ENCODE measurements at regions not wholly inside any gene's neighbourhood (a gene's known extent, or its start where the extent isn't known, plus 50 kb on each side); places are given as distances from the start of the nearest gene placed in this dataset.

DNA sequence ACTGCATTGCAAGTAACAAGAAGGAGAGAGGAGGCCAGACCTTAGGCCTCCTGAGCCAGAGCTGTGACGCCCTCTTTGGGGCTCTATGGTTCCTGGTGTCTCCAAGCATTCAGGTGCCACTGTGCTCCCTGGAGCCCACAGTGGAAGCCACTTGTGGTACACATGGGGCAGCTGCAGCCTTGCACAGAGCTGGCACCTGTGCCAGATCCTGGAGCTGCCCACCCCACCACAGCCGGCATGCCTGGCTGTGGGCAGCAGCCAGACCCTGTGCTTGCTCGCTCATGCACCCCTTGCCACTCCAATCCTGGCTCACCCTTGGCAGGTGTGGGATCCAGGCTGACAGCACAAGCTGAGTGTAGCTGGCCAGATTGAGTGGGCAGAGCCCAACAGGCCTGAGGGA is 173.8 kb upstream of the SMIM30 start:
- H4K20me1 ChIP-seq (ENCODE audit: insufficient read depth, low read length) = no peaks in the 10 kb centered on the region
- no peak overlapping the region for H3K9ac ChIP-seq (ENCODE audit: low read depth, low read length)
- H3K9me3 ChIP-seq (ENCODE audit: insufficient read depth, low read length, severe bottlenecking) = no peaks in the 10 kb centered on the region
- H3K4me1 ChIP-seq (ENCODE audit: insufficient read depth, low read length) = no peaks in the 10 kb centered on the region
- H3K27me3 ChIP-seq (ENCODE audit: insufficient read depth, low read length, poor library complexity) = no peaks in the 10 kb centered on the region
- no peak overlapping the region for H2AFZ ChIP-seq (ENCODE audit: low read depth, low read length)
- no peak overlapping the region for H3K4me3 ChIP-seq (ENCODE audit: low read depth in 1 of 2, low read length in 2 of 2)
- DNase-seq (no peak), ATAC-seq (ENCODE audit: insufficient read depth, low read depth) (no peak)
- H3K4me2 ChIP-seq (ENCODE audit: insufficient read depth, low read length) = no peak overlapping the region
- H3K36me3 ChIP-seq (ENCODE audit: insufficient read depth, low read length) = no peaks in the 10 kb centered on the region
- TF ChIP-seq EZH2 (IDR thresholded peaks at IDR 0.05; ENCODE audit: borderline replicate concordance, low read depth, low read length, severe bottlenecking) = no peak
- TF ChIP-seq, protein P1, sequence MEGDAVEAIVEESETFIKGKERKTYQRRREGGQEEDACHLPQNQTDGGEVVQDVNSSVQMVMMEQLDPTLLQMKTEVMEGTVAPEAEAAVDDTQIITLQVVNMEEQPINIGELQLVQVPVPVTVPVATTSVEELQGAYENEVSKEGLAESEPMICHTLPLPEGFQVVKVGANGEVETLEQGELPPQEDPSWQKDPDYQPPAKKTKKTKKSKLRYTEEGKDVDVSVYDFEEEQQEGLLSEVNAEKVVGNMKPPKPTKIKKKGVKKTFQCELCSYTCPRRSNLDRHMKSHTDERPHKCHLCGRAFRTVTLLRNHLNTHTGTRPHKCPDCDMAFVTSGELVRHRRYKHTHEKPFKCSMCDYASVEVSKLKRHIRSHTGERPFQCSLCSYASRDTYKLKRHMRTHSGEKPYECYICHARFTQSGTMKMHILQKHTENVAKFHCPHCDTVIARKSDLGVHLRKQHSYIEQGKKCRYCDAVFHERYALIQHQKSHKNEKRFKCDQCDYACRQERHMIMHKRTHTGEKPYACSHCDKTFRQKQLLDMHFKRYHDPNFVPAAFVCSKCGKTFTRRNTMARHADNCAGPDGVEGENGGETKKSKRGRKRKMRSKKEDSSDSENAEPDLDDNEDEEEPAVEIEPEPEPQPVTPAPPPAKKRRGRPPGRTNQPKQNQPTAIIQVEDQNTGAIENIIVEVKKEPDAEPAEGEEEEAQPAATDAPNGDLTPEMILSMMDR (IDR thresholded peaks at IDR 0.05; ENCODE audit: borderline replicate concordance, extremely low read depth, low read length, poor library complexity, severe bottlenecking) = no peak
- no peaks in the 10 kb centered on the region for H3K79me2 ChIP-seq (ENCODE audit: insufficient read depth, low read length)
- H3K27ac ChIP-seq (ENCODE audit: low read length) = no peak overlapping the region

DNA sequence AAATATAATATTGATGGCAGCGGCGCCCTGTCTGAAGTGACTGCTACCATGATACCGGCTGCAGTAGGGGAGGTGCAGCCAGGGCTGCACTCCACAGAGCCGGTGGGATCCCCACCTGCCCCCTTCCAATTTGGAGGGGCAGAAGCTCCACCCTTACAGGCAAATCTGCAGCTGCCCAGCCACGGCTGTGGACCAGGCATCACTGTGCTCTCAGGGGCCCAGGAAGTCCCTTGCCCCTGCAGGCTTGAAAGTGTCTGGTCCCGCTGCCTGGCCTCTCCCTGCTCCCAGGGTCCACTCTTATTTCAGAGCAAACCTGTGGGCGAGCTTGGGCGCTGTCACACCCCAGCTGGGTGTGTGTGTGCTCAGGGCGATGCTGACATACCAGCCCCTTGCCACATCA is 172.7 kb upstream of the SMIM30 start:
- Histone ChIP-seq H3K79me2 (ENCODE audit: insufficient read depth, low read length) (no peaks in the 10 kb centered on the region), H3K9ac (ENCODE audit: low read depth, low read length) (no peak overlapping the region), H3K9me3 (ENCODE audit: insufficient read depth, low read length, severe bottlenecking) (no peaks in the 10 kb centered on the region), H3K4me2 (ENCODE audit: insufficient read depth, low read length) (no peak overlapping the region), H3K27me3 (ENCODE audit: insufficient read depth, low read length, poor library complexity) (no peaks in the 10 kb centered on the region), H3K27ac (ENCODE audit: low read length) (no peak overlapping the region), H3K4me1 (ENCODE audit: insufficient read depth, low read length) (no peaks in the 10 kb centered on the region), H4K20me1 (ENCODE audit: insufficient read depth, low read length) (no peaks in the 10 kb centered on the region), H3K4me3 (ENCODE audit: low read depth in 1 of 2, low read length in 2 of 2) (no peak overlapping the region), H3K36me3 (ENCODE audit: insufficient read depth, low read length) (no peaks in the 10 kb centered on the region), H2AFZ (ENCODE audit: low read depth, low read length) (no peak overlapping the region)
- ATAC-seq (ENCODE audit: insufficient read depth, low read depth) = no peak
- DNase-seq = no peak
- no peak for TF ChIP-seq EZH2 (IDR thresholded peaks at IDR 0.05; ENCODE audit: borderline replicate concordance, low read depth, low read length, severe bottlenecking)
- TF ChIP-seq, protein P1 (IDR thresholded peaks at IDR 0.05; ENCODE audit: borderline replicate concordance, extremely low read depth, low read length, poor library complexity, severe bottlenecking) = no peak

DNA sequence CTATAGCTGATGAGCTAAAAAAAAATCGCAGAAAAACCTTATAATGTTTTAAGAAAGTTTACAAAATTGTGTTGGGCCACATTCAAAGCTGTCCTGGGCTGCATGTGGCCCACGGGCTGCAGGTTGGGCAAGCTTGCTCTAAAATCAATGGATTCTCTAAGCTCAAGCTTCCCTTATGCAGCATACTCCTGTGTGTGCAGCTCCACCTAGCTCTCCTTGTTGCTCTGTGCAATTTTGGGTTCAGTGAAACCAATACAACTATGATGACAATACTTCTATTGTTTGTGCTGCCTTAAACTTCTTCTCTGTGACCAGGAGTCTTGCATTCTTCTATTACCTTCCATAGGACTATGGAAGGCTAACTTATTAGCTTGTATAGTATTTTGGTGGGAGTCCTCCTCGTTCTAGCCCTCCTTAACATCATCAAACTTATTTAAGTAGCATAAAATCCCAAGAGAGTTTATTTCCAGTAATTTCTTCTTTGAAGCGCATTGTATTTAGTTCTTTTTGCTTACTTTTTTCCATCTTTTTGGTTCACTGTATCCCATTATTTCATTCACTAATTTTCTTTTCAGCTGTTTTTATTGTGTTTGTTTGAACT is 170.9 kb upstream of the SMIM30 start:
- no peaks in the 10 kb centered on the region for H3K4me1 ChIP-seq (ENCODE audit: insufficient read depth, low read length)
- no peak overlapping the region for H3K27ac ChIP-seq (ENCODE audit: low read length)
- no peaks in the 10 kb centered on the region for H3K27me3 ChIP-seq (ENCODE audit: insufficient read depth, low read length, poor library complexity)
- no peak overlapping the region for H2AFZ ChIP-seq (ENCODE audit: low read depth, low read length)
- no peak overlapping the region for H3K9ac ChIP-seq (ENCODE audit: low read depth, low read length)
- no peaks in the 10 kb centered on the region for H4K20me1 ChIP-seq (ENCODE audit: insufficient read depth, low read length)
- H3K79me2 ChIP-seq (ENCODE audit: insufficient read depth, low read length) = no peaks in the 10 kb centered on the region
- H3K9me3 ChIP-seq (ENCODE audit: insufficient read depth, low read length, severe bottlenecking) = no peaks in the 10 kb centered on the region
- no peaks in the 10 kb centered on the region for H3K36me3 ChIP-seq (ENCODE audit: insufficient read depth, low read length)
- no peak overlapping the region for H3K4me3 ChIP-seq (ENCODE audit: low read depth in 1 of 2, low read length in 2 of 2)
- H3K4me2 ChIP-seq (ENCODE audit: insufficient read depth, low read length) = no peak overlapping the region
- TF ChIP-seq, protein P1 (IDR thresholded peaks at IDR 0.05; ENCODE audit: borderline replicate concordance, extremely low read depth, low read length, poor library complexity, severe bottlenecking) = peak; percentile 58
- TF ChIP-seq EZH2 (IDR thresholded peaks at IDR 0.05; ENCODE audit: borderline replicate concordance, low read depth, low read length, severe bottlenecking) = no peak
- DNase-seq = no peak
- ATAC-seq (ENCODE audit: insufficient read depth, low read depth) = no peak; the same call in 2 of the 3 replicates

Measured in DND-41 (cell line).